IMR-90 (cell line): ENCODE measurements at regions not wholly inside any gene's neighbourhood (a gene's known extent, or its start where the extent isn't known, plus 50 kb on each side); places are given as distances from the start of the nearest gene placed in this dataset.

ENCODE experiments used
- ATAC-seq: fragments of 200-7000 bp; cut with Tn5 transposase; 2 replicates; pipeline ENCODE4 v1.9.1; 2020; ENCODE audit warnings: low read depth, mild to moderate bottlenecking, moderate library complexity
- BruUV-seq: library from RNA; stranded (reverse); fragments of 400-500 nt; replicated peaks from 2 replicates; lab custom pipeline; 2021; lab: Mats Ljungman, UMichigan
- CTCF ChIA-PET: fragments of 300-600 bp; formaldehyde crosslinking; extraction: SDS; loops from one replicate; lab custom pipeline; 2021; ENCODE audit warnings: antibody characterized with exemption; lab: Yijun Ruan, JAX
- POLR2A ChIA-PET: fragments of 300-600 bp; sonication (Branson Sonifier 250); formaldehyde crosslinking; loops from one replicate; lab custom pipeline; 2022; ENCODE audit warnings: antibody characterized with exemption; ENCODE audit not compliant: unreplicated experiment; lab: Charles Lee
- DNase-seq: peaks from one replicate; pipeline ENCODE4 v3.0.0; 2013
- H2AFZ ChIP-seq: replicated peaks from 2 replicates; pipeline ENCODE3; 2013; ENCODE audit warnings: low read length, mild to moderate bottlenecking; ENCODE audit not compliant: poor library complexity
- H2AK5ac ChIP-seq: 2 replicates; pipeline ENCODE4 v1.6.1; 2013; ENCODE audit warnings: low read depth, low read length, inconsistent platforms
- H2AK9ac ChIP-seq: replicated peaks from 2 replicates; pipeline ENCODE3; 2013; ENCODE audit warnings: mild to moderate bottlenecking, low read depth, low read length, moderate library complexity; ENCODE audit not compliant: poor library complexity
- H2BK120ac ChIP-seq: 2 replicates; pipeline ENCODE4 v1.6.1; 2013; ENCODE audit warnings: low read depth, low read length, inconsistent platforms
- H2BK15ac ChIP-seq: 3 replicates; pipeline ENCODE4 v1.6.1; 2013; ENCODE audit warnings: low read depth, low read length, inconsistent platforms
- H2BK20ac ChIP-seq: 2 replicates; pipeline ENCODE4 v1.6.1; 2013; ENCODE audit warnings: low read depth, mild to moderate bottlenecking, inconsistent platforms, low read length, moderate library complexity
- H2BK5ac ChIP-seq: 2 replicates; pipeline ENCODE4 v1.6.1; 2013; ENCODE audit warnings: mild to moderate bottlenecking, low read depth, low read length, inconsistent platforms; ENCODE audit not compliant: poor library complexity, severe bottlenecking
- H3K14ac ChIP-seq: replicated peaks from 2 replicates; pipeline ENCODE4 v1.6.1; 2013; ENCODE audit warnings: low read depth, low read length, inconsistent platforms
- H3K18ac ChIP-seq: 2 replicates; pipeline ENCODE4 v1.6.1; 2013; ENCODE audit warnings: low read depth, low read length, control low read depth
- H3K23ac ChIP-seq: 2 replicates; pipeline ENCODE4 v1.6.1; 2013; ENCODE audit warnings: low read depth, low read length, inconsistent platforms
- H3K27ac ChIP-seq: 2 replicates; pipeline ENCODE4 v1.5.1; 2013; ENCODE audit warnings: mild to moderate bottlenecking, control low read depth, low read length; ENCODE audit not compliant: insufficient read depth
- H3K27me3 ChIP-seq: 2 replicates; pipeline ENCODE4 v1.6.1; 2013; ENCODE audit warnings: low read length; ENCODE audit not compliant: control insufficient read depth, insufficient read depth
- H3K36me3 ChIP-seq: 2 replicates; pipeline ENCODE4 v1.6.1; 2013; ENCODE audit warnings: low read length, mixed read lengths; ENCODE audit not compliant: control insufficient read depth, insufficient read depth
- H3K4ac ChIP-seq: 2 replicates; pipeline ENCODE4 v1.6.1; 2013; ENCODE audit warnings: low read depth, low read length, inconsistent platforms
- H3K4me1 ChIP-seq: 2 replicates; pipeline ENCODE4 v1.6.1; 2013; ENCODE audit warnings: low read length, mixed read lengths; ENCODE audit not compliant: control insufficient read depth, insufficient read depth
- H3K4me2 ChIP-seq: 2 replicates; pipeline ENCODE4 v1.6.1; 2013; ENCODE audit warnings: low read depth, mild to moderate bottlenecking, control low read depth, low read length, moderate library complexity
- H3K4me3 ChIP-seq: 2 replicates; pipeline ENCODE4 v1.5.1; 2013; ENCODE audit warnings: low read depth, mild to moderate bottlenecking, control low read depth, low read length, moderate library complexity; ENCODE audit not compliant: insufficient read depth
- H3K56ac ChIP-seq: 2 replicates; pipeline ENCODE4 v1.6.1; 2013; ENCODE audit warnings: low read length, inconsistent platforms; ENCODE audit not compliant: insufficient read depth; ENCODE audit errors: extremely low read depth
- H3K79me1 ChIP-seq, 2 experiments: 2 replicates each; pipeline ENCODE4 v1.6.1; 2013; ENCODE audit warnings: low read length in 2 of 2, inconsistent platforms in 1 of 2, low read depth in 1 of 2
- H3K9ac ChIP-seq: 2 replicates; pipeline ENCODE4 v1.6.1; 2013; ENCODE audit warnings: low read depth, low read length, control low read depth
- H3K9me1 ChIP-seq: 2 replicates; pipeline ENCODE4 v1.6.1; 2013; ENCODE audit warnings: low read length, inconsistent platforms; ENCODE audit not compliant: insufficient read depth
- H3K9me3 ChIP-seq: 2 replicates; pipeline ENCODE4 v1.6.1; 2013; ENCODE audit warnings: low read length; ENCODE audit not compliant: control insufficient read depth, insufficient read depth
- H4K20me1 ChIP-seq: 2 replicates; pipeline ENCODE4 v1.6.1; 2013; ENCODE audit warnings: low read length, inconsistent platforms; ENCODE audit not compliant: insufficient read depth
- H4K5ac ChIP-seq: 2 replicates; pipeline ENCODE4 v1.6.1; 2013; ENCODE audit warnings: mild to moderate bottlenecking, low read depth, low read length, control low read depth
- H4K8ac ChIP-seq, 2 experiments: 2 replicates each; pipeline ENCODE4 v1.6.1; 2013; ENCODE audit warnings: low read depth in 2 of 2, low read length in 2 of 2, control low read depth in 1 of 2, inconsistent platforms in 1 of 2
- H4K91ac ChIP-seq: 2 replicates; pipeline ENCODE4 v1.6.1; 2013; ENCODE audit warnings: low read depth, low read length, inconsistent platforms; ENCODE audit not compliant: insufficient read depth
- BHLHE40 ChIP-seq: fragments of 150-350 bp; IDR thresholded peaks from 2 replicates; pipeline ENCODE4 v1.6.1; 2016; ENCODE audit warnings: mild to moderate bottlenecking, low read depth, low read length
- POLR2A ChIP-seq: IDR thresholded peaks from 2 replicates; pipeline ENCODE4 v1.6.1; 2012; ENCODE audit warnings: mild to moderate bottlenecking, low read depth, low read length
- RAD21 ChIP-seq: IDR thresholded peaks from 2 replicates; pipeline ENCODE4 v1.6.1; 2012; ENCODE audit warnings: low read length, improper control_type of control experiment
- RCOR1 ChIP-seq: IDR thresholded peaks from 2 replicates; pipeline ENCODE4 v1.6.1; 2012; ENCODE audit warnings: mild to moderate bottlenecking, low read length, improper control_type of control experiment; ENCODE audit not compliant: insufficient replicate concordance
- RFX5 ChIP-seq: IDR thresholded peaks from 2 replicates; pipeline ENCODE4 v1.8.0; 2012; ENCODE audit warnings: low read depth, mild to moderate bottlenecking, low read length, moderate library complexity
- dilution Hi-C: fragments of 300-500 bp; cut with HindIII; formaldehyde crosslinking; loops from one replicate; pipeline ENCODE4 v1.14.3; 2018; ENCODE audit warnings: low sequenced_read_pairs; ENCODE audit not compliant: unreplicated experiment
- in situ Hi-C: fragments of 300-500 bp; cut with MboI; formaldehyde crosslinking; loops from 3 replicates; pipeline ENCODE4 v1.14.3; 2019; ENCODE audit warnings: low sequenced_read_pairs, inconsistent platforms, mixed read lengths
- intact Hi-C: fragments of 100-400 bp; cut with micrococcal nuclease; formaldehyde crosslinking; loops from 2 replicates; pipeline ENCODE4 v1.10.0; 2022
- TF ChIP-seq, protein P1 (sequence below): conservative IDR thresholded peaks from 2 replicates; pipeline ENCODE4 v1.5.1; 2012; ENCODE audit warnings: mild to moderate bottlenecking, low read depth, low read length, improper control_type of control experiment
- TF ChIP-seq, protein P2 (sequence below): fragments of 150-350 bp; IDR thresholded peaks from 2 replicates; pipeline ENCODE4 v1.6.1; 2016; ENCODE audit warnings: low read depth, mild to moderate bottlenecking, low read length, moderate library complexity, borderline replicate concordance

DNA sequence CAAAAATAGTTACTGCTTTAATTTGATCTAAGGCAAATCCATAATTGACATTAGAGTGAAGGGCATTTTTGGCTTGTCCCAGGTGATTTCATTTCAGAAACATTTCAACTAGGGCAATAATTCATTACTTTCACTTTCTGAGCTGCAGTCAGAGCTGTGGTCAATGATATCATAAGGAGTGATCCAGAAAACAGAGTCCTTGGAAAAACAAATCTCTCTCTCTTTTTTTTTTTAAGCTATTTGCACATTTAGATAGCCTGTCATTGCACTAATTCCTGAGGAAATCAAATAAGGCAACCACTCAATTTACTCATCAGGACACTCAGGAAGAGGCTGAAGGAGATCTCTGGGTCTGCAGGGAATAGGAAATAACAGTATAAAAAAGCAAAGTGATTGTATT lies 269.5 kb upstream of the LRRC3B start:
- no peak overlapping the region for H3K4me3 ChIP-seq
- no peak for DNase-seq
- H4K8ac ChIP-seq: no peak overlapping the region
- ATAC-seq: no peak
- no peak overlapping the region for H4K5ac ChIP-seq
- BruUV-seq: no TSS peak
- intact Hi-C loops: no loop called here
- no peak overlapping the region for H4K91ac ChIP-seq
- no peak overlapping the region for H2BK15ac ChIP-seq
- no peak for TF ChIP-seq BHLHE40
- TF ChIP-seq POLR2A: no peak
- TF ChIP-seq RCOR1: no peak
- TF ChIP-seq, protein P1, sequence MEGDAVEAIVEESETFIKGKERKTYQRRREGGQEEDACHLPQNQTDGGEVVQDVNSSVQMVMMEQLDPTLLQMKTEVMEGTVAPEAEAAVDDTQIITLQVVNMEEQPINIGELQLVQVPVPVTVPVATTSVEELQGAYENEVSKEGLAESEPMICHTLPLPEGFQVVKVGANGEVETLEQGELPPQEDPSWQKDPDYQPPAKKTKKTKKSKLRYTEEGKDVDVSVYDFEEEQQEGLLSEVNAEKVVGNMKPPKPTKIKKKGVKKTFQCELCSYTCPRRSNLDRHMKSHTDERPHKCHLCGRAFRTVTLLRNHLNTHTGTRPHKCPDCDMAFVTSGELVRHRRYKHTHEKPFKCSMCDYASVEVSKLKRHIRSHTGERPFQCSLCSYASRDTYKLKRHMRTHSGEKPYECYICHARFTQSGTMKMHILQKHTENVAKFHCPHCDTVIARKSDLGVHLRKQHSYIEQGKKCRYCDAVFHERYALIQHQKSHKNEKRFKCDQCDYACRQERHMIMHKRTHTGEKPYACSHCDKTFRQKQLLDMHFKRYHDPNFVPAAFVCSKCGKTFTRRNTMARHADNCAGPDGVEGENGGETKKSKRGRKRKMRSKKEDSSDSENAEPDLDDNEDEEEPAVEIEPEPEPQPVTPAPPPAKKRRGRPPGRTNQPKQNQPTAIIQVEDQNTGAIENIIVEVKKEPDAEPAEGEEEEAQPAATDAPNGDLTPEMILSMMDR: no peak
- TF ChIP-seq, protein P2, sequence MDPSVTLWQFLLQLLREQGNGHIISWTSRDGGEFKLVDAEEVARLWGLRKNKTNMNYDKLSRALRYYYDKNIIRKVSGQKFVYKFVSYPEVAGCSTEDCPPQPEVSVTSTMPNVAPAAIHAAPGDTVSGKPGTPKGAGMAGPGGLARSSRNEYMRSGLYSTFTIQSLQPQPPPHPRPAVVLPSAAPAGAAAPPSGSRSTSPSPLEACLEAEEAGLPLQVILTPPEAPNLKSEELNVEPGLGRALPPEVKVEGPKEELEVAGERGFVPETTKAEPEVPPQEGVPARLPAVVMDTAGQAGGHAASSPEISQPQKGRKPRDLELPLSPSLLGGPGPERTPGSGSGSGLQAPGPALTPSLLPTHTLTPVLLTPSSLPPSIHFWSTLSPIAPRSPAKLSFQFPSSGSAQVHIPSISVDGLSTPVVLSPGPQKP: no peak
- TF ChIP-seq RFX5: no peak
- TF ChIP-seq RAD21: no peak
- H3K9me1 ChIP-seq: no peaks in the 10 kb centered on the region
- no peak overlapping the region for H3K4me2 ChIP-seq
- peaks cover 4% of the 10 kb centered on the region; the same call in 1 of the 2 replicates for H3K9me3 ChIP-seq
- H2AK9ac ChIP-seq: no peak overlapping the region
- no peak overlapping the region for H2AFZ ChIP-seq
- no peaks in the 10 kb centered on the region for H4K20me1 ChIP-seq
- in situ Hi-C loops: no loop called here
- ChIA-PET CTCF (no interaction called here), POLR2A (no interaction called here)
- no peak overlapping the region for H3K56ac ChIP-seq
- no peak overlapping the region for H3K18ac ChIP-seq
- H3K4ac ChIP-seq: no peak overlapping the region
- no peaks in the 10 kb centered on the region for H3K79me1 ChIP-seq
- H2BK5ac ChIP-seq: no peak overlapping the region
- no peak overlapping the region for H2BK20ac ChIP-seq
- H3K23ac ChIP-seq: no peak overlapping the region
- H3K27ac ChIP-seq: no peak overlapping the region
- H3K14ac ChIP-seq: no peak overlapping the region
- dilution Hi-C loops: no loop called here
- H3K27me3 ChIP-seq: no peaks in the 10 kb centered on the region
- no peaks in the 10 kb centered on the region for H3K36me3 ChIP-seq
- H2AK5ac ChIP-seq: no peak overlapping the region
- no peak overlapping the region for H2BK120ac ChIP-seq
- no peak overlapping the region for H3K9ac ChIP-seq
- H3K4me1 ChIP-seq: no peaks in the 10 kb centered on the region
